Stimulated activated CD4-positive, alpha-beta T cell treated with anti-CD3 and anti-CD28 coated beads, Interleukin-15, amount 100 ng/mL, for 24 hours (primary cell): ENCODE measurements at regions not wholly inside any gene's neighbourhood (a gene's known extent, or its start where the extent isn't known, plus 50 kb on each side); places are given as distances from the start of the nearest gene placed in this dataset.

Experiments used
- DNase-seq: peaks from one replicate; pipeline ENCODE4 v3.0.0-alpha.2; 2020

DNA sequence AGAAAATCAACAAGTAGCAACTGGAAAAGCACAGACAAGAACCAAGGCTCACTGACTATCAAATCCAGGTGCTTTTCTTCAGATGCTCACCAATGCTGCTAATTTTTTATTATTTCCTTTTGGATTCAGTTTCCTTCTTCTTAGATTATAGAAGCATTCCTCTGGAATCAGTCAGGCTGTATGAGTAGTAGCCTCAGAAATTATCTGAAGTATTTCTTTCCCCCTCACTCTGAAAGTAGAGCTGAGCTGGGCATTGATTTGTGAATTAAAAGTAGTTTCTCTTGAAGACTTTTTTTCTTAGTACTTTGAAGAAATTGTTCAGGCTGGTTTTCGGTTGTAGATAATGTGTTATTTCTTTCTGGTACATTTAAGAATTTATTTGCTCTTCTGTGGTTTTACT, 273.7 kb downstream of the NOL4 start:
- no peak for DNase-seq

DNA sequence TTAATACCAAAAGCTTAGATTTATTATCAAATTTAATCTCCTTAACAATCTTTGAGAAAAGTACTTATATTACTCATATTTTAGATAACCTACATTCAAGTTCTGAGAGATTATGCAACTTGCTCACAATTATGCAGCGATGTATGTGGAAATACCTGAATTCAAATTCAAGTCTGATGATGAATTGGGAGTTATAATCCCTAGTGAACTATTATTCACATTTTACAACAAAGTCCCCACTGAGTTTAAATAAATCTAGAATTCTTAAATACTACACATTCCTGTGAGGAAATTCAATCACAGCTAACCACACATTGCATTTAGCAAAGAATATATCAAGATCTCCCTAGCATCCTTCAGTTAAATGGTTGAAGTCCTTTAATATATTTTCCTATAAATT, 278.4 kb downstream of the NOL4 start:
- no peak for DNase-seq

DNA sequence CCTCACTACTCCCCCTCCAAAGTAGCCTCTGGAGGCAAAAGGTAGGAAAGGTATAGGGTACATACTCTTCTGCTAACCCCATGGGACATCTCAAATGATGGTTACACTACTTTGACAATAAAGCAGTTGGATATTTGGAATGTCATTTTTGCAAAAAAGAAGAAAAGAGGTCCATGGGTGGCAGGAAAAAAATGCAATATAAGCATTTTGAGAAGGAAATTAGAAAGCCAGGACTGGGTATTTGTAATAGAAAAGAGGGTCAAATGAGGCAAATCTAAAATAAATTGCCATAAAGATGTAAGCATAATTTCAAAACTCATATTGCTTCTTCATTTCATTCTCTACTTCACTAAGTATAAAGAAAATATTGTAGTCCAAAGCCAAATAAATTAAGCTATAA, 280.2 kb downstream of the NOL4 start:
- DNase-seq = no peak

DNA sequence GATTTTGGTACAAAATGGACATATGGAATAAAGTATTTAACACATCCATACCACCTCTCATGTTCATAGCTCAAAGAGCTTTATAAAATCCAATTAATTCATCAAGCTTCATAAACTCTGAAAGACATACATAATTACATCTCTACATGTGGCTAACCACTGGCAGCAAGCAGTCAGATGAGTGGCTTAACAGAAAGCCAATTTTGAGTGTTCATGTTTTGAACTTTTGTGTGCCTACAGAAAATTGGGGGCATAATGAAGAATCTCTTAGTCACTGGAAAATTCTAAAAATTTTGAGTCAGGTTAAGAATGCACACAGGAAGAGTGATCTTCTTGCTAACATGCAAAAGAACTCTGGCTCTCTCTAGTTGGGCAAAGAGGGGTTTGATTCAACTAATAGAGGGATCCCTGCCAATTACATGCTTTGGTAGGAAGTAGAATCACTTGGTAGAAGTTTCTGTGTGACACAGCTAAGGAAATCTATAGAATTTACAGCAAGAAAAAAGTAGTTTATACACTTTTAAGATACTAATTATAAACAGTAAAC, 287.4 kb downstream of the NOL4 start:
- DNase-seq = no peak

DNA sequence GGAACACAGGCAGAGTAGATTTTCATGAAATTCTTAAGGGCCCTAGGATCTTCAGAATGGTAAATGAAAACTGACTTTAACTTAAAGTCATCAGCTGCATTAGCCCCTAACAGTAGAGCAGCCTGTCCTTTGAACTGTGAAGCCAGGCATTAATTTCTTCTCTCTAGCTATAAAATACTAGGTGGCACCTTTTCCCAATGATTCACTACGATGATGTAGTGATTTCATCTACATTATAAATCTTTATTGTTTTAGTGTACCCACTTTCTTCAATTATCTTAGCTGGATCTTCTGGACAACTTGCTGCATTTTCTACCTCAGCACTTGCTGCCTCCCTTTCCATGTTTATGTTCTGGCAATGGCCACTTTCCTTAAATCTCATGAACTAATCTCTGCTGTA, 290.5 kb downstream of the NOL4 start:
- DNase-seq = no peak

DNA sequence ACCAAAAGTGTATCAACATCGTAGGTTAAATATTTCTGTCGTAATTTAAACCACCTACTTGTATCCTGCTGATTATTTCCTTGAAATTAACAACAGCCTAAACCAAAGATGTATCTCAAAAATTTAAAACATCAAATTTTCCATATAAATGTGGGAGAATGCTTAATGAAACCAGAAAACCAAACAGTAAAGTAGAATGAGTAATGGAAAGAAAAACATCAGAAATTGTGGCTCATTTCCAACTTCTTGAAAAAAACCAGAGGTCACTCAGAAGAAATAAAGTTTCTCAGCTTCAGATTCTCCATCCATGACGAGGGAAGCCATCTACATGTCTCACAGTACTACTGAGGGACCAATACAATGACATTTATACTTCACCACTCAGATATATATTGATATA, 296.5 kb downstream of the NOL4 start:
- DNase-seq = no peak

DNA sequence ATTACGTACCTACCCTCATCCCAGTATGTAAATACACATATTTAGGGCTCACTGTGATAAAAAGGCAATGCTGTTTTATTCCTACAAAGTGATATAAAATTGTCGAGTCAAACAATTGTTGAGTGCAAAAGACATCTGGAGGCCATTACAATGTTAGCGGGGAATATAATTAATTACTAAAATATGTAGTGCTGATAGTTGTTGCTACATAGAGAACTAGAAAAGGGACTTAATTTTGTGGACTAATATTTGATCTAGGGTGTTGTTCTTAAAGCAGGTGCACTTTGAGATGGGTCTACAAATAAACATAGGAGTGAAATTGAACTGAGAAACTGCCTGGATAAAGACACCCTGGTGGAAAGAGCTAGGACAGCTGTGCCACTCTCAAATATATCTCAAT, 300.1 kb downstream of the NOL4 start:
- DNase-seq = no peak

DNA sequence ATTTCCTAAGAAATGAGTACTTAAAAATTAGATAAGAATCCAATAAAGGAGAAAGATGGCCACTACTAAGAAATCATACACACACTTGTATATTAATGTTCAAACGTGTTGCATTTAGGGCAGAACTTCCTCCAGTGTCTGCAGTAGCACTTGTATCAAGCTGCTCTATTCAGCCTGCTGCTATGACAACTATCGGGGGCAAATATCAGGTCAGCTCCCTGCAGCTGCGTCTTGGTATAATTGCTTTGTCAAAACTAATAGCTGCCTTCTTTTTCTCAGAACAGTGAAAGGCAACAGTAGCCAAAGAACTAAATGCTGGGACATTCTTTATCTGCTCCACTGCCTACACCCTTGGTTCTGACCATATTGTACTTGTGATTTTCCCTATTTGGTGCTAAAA, 300.7 kb downstream of the NOL4 start:
- no peak for DNase-seq

DNA sequence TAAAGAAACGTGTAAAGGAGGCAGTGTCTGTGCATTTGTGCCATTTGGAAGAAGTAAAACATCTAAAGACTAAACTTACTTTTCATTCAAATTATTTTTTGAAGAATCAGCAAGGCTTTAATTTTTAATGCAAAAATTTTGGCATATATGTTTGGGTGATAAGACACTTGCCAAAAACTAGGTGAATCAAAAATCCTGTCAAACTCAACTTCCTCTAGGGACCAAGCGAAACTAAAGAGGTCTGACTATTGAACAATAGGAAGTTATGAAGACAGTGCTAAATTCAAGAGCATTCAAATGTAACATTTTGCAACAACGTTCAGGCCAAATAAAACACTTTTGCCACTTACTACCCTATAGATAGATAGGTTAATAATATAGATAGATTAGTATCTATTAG, 306.1 kb downstream of the NOL4 start:
- DNase-seq = no peak

DNA sequence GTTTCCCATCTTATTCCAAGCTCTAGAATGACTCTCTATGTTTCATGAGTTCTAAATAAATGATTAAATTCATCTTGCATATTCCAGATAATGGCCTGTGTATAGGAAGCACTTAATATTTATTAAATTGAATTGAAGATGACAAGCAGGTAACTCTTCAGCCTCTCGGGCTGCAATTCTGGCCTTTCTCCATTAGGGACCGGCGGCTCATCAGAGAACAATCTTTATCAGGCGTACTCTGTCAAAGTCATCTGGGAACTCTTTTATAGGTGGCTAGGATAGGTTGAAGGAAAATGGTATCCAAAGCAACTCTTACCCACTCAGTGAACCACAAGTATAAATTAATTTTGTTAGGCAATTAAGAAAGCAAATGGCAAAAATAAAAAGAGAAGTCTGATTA, 308.5 kb downstream of the NOL4 start:
- DNase-seq = no peak

DNA sequence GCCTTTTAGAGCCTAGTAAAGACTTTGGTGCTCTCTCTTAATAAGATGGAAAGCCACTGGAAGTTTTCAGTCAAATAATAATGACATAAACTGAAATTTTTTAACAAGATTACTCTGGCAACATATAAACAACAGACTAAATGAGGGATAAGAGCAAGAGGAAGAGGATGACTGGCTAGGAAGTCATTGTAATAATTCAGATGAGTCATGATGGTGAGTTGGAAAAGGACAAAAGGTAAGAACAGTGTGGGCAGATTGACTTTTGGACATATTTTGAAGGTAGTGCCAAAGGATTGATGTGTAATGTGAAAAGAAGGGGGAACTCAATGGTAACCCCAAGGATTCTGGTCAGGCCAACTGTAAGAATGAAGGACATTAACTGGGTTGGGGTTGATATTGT, 310.3 kb downstream of the NOL4 start:
- no peak for DNase-seq

DNA sequence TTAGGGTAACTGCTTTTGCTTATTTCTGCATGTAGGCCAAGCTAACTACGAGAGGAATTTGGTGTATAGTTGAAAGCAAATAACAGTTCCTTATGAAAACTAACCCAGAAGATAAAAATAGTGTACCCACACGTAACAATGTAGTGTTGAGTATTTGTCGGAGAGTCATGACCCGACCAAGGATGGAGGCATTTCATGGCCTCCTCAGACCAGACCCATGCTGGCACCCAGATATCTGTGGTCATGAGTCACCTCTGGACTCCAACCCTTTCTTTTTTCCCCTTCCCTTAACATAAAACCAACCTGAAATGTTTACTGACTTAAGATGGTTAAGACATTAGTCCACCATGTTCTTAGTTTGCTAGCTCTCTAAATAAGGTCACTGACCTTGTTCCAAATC, 318.7 kb downstream of the NOL4 start:
- DNase-seq = no peak

DNA sequence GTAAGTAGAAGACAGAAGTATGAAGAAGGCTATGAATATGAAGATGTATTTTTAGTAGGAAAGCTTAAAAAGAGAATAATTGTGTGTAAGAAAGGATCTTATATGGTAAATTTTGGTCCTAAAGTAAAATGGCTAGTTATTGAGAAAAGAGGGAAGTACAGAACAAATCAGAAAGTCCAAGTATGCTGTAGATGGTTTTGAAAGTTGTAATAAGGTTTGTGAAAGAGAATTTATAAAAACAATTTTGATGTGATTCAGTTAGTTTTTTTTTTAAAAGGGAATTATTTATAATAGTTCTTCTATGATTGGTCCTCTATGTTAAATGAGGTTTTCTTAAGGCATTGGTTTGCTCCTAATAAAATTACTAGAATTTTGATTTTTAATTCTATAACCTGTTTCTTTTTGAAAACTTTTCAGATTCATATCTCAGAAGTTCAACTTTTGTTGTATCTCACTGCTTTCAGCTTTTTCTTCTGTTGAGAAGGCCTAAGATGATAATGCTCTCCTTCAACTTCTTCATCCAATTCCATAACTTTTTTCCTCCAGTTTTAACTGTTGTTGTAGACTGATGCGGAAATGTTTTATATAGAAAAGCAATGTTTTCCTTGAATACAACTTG, 322.7 kb downstream of the NOL4 start:
- no peak for DNase-seq

DNA sequence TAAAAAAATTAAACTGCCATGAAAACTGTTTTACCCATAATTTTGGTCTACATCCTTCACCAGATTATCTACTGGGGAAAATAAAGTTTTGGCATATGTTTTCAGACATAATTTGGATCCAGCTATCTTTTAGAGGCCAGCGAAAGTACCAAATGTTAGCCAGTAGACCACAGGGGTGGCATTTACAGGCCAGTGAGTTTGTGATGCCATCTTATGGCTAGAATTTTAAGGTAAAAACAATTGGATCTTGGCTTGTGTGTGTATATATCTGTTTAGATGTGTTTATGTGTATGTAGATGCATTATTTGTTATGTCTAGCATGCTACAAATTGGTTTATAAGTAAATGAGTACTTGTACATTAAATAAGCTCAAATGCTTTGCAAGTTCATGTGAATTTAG, 322.6 kb downstream of the ASXL3 start:
- DNase-seq = no peak

DNA sequence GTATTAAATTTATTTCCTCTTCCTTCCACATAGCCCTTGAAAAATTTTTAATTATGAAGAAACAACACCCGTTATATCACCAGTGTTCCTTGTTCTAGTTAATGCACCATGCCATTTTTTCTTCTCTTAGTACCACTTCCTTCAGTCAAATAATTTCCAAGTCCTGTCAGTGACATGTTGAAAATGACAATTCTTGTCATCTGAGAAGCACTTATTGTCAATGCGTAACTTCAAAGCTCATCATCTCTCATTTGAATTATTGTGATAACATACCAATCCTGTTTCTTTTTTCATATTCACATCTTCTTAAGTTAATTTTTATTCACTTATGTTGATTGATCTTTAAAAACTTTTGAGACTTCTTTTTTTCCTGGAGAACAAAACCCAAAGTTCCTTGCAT, 320.4 kb downstream of the ASXL3 start:
- no peak for DNase-seq

DNA sequence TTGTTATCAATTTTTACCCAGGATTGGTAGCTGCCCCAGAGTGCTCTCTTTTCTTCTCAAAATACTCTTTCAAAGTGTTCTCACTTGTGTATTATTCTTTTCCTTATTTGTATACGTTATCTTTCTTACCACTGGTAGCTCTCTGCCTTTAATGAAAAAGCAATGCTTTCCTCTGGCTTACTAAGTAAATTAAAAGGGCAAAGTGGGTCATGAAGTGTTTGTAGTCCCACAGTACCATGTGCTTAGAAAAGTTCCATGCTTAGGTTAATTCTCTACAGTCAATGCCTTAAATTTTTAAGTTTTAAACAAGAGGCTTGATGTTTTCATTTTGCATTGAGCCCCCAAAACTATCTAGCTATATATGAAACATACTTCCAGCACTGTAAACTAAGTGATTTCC, 300.2 kb downstream of the ASXL3 start:
- no peak for DNase-seq

DNA sequence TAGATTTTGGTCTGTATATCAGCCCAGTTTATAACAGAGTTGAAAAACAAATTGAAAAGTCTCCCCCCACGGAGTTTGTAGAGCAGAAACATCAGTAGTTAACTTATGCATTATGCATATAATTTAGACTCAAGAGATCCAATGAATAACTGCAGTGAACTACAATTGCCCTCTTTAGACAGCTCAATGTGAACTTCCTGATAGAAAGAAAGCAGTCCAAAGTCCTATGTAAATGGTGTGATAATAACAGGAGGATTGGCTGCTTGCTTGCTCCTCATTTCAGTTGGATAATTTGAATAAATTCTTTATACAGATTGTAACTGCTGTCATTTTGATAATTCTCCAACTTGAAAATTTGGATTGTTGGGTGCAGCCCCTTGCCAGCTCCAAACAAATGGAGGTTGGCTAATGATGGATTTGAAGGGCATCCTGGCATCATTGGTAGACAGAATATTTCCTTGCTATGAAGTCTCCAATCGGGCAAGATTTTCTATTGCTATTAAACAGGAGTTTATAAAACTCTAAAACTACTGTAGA, 297.1 kb downstream of the ASXL3 start:
- no peak for DNase-seq

DNA sequence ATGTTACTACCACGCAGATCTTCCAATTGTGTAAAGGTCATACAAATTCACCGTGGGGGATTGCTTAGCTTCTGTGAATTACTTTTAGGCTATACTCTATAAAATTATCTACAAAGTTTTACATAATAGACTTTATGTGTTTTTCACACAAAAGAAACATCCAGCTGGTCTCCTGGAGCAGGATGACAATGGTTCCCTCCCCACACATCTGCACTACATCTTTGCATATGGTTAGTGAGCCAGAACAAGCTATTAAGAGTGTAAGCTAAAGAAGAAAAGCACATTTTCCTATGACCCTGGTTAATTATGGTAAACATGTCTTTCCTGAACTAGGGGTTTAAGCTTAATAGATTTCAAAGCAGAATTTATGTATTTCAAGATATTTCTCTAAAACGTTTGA, 295.1 kb downstream of the ASXL3 start:
- DNase-seq = no peak

DNA sequence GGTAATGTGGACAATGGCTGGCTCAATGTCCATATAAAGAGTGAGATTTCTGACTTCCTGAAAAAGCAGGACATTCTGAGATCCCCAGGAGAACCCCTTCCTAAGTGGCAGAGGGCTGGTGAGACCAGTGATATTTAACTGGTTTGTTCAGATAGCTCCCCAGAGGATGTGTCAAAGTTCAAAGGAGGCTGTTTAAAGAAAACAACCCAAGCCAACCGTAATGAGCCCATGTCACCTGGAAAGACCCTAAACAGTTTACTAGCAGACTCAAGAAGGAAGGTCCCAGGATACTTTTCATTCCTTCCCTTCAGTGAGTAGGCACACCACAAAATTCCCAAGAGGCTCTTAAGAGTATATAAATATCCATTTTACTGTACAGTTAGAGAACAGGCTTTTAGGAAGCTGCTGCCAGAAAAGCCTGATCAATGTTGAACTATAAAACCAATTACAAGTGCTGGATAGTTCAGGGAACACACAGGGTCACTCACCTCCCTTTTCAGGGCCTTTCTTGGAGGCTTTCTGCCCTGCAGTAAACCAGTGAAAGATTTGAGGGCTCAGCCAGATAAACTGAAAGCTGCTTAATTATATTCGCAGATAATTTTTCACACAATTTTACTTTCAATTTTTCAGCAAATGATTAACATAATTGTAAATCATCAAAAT, 293.5 kb downstream of the ASXL3 start:
- no peak for DNase-seq

DNA sequence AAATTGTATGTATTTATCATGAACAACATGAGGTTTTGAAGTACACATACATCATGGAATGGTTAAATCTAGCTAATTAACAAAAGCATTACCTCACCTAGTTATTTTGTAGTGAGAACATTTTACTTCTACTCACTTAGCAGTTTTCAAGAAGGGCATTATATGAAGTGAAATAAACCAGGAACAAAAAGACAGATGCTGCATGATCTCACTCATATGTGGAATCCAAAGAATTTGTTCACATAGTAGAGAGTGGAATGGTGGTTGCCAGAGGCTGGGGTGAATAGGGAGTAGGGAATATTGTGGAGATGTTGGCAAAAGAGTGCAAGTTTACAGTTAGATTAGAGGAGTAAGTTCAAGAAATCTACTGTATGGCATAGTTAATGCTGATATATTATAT, 292.0 kb downstream of the ASXL3 start:
- no peak for DNase-seq

DNA sequence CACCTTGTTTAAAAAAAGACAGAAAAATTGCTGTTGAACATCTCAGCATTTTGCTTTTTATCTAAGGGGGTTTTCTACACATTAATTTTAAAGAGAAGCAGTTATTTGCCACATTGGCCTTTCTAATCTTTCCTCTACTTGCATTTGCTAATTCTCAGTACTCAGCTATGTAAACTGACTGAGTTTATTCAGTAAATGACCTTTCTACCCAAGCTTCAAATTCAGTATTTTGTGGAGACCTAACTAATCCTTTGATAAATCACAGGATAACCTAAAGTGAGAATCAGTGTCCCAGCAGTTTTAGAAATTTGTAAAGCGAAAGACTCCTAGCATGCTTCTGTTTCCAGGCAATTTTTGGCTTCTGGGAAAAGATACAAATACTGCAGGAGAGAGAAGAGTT, 288.4 kb downstream of the ASXL3 start:
- DNase-seq = no peak

DNA sequence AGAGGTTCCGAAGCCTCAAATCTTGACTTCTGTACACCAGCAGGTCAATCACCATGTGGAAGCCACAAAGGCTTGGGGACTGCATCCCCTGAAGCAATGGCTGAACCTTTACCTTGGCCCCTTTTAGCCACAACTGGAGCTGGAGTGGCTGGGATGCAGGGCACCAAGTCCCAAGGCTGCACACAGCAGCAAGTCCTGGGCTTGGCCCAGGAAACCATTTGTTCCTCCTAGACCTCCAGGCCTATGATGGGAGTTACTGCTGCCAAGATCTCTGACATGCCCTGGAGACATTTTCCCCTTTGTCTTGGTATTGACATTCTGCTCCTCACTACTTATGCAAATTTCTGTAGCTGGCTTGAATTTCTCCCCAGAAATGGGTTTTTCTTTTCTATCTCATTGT, 285.9 kb downstream of the ASXL3 start:
- no peak for DNase-seq

DNA sequence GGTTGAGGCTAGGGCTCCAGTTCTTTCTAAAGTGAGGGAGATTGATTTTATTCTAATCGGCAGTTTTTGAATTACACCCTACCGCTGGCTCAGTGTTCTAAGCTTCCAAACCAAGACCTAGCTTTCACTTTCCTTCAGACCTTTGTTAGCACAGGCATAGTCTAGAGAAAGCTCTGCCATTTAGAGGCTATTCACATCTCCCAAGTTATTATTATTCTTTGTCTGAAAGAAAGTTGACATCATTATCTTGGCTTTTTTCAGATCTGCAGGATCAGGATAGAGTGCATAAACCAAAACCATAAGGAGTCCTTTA, 276.8 kb downstream of the ASXL3 start:
- DNase-seq = no peak

DNA sequence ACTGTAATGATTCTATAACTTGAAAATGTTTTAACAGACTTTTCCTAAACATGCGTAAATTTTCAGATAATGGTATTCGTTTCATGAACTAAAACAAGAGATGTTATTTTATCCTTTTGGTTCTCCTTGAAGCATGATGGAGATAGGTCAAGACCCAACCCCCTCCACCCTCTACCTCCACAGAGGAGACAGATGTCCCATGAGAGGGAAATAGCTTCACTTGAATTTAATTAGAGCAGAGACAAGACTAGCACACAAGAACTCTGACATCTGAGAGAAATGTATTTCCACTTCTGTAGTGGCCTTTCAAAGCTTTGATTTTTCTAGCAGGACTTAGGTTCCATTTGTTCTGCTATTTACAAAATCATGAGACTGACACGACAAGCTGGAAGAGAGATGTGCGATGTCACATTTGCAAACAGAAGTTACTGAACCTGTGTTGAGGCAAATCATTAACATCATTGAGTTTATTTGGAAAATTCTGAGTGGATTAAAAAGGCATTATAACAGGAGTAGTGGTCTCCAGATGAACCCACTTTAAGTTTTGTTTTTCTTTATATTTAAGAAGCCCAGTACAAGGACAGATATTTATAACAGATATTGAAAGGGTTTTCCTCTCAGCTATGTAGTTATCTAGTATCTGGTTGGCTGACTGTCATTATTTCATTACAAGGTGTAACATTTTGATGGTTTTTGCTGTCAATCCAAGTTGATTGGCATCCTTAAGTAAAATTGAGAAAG, 276.2 kb downstream of the ASXL3 start:
- no peak for DNase-seq
